SKM-1 (cell line): ENCODE measurements at regions not wholly inside any gene's neighbourhood (a gene's known extent, or its start where the extent isn't known, plus 50 kb on each side); places are given as distances from the start of the nearest gene placed in this dataset.

ENCODE experiments used
- DNase-seq: peaks from one replicate; lab custom pipeline; 2025; ENCODE audit not compliant: unreplicated experiment; lab: John Stamatoyannopoulos, UW

DNA sequence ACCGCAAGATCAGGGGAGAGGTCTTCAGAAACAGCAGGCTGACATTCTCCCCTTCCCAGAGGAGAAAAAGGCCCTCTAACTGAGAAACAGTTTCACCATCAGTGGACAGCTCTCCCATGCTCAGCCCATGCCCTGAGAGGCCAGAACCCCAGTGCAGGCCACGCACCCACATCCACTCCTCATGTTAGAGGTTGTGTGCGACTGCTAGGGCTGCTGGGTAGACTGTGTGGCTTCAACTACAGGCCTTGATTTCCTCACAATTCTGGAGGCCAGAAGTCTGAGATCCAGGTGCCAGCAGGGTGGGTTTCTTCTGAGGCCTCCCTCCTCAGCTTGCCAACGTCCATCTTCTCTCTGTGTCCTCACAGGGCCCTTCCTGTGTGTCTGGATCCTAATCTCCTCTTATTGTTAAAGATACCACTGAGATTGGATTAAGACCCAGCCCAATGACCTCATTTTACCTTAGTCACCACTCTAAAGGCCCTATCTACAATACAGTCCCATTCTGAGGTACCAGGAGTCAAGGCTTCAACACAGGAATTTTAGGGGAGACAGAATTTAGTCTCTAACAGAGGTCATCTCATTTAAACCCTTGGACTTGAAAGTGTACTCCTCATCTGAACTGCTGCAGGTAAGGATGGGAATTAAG is 67.7 kb upstream of the CD93 start:
- DNase-seq, result no peak

- no peak for DNase-seq
Measured at GRCh38 chr20:23152902-23153301, 66.8 kb upstream of the CD93 start.

- no peak for DNase-seq
Measured at GRCh38 chr20:23152308-23152892, 66.3 kb upstream of the CD93 start.

- DNase-seq, result no peak
Measured at GRCh38 chr20:23151885-23152284, 65.8 kb upstream of the CD93 start.

- DNase-seq, result no peak
Measured at GRCh38 chr20:23151008-23151703, 65.0 kb upstream of the CD93 start.

- no peak for DNase-seq
Measured at GRCh38 chr20:23150304-23151007, 64.3 kb upstream of the CD93 start.

GRCh38 chr20:23149623-23150279 is 63.6 kb upstream of the CD93 start:
- DNase-seq, result no peak

DNA sequence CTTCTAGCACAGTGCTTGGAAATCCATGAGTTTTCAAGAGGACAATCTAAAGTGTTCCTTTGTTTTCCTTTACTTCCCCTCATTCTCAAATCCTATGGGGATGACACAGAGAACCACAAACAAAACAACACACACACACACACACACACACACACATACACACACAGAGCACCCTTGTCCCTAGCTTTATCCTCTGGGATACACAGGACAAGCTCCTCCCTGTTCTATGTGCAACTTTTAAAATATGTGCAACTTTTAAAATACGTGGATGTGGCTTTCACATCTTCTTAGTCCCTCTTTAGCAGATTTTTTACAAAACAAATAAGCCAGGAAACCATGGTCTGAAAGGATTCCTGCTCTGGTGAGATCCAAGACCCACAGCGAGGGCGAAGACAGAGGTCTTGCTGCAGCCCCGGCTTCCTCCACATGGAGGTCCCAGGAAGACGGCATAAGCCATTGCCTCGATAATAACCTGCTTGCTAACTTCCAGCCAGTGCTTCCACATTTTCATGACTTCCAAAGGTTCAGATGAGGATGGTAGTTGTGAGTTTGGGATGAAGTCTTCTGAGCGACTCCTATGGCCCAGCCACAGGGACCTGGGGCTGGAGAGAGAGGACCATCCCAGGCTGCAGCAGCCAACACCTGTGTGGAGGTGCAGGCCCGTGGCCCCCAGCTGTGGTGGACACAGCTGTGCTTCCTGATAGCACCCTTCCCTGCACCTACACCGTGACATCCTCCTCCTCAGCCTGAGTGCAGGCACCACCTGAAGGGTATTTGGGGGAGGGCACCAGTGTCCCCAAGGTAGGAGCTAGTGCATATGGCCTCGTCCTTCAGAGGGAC is 62.8 kb upstream of the CD93 start:
- DNase-seq, result no peak

GRCh38 chr20:23147964-23148730 is 62.0 kb upstream of the CD93 start:
- peak; percentile 49 for DNase-seq

- DNase-seq, result no peak
Measured at GRCh38 chr20:23147647-23147963, 61.5 kb upstream of the CD93 start.

- no peak for DNase-seq
Measured at GRCh38 chr20:23146857-23147637, 60.9 kb upstream of the CD93 start.

GRCh38 chr20:23146181-23146580 is 60.1 kb upstream of the CD93 start:
- DNase-seq, result no peak

DNA sequence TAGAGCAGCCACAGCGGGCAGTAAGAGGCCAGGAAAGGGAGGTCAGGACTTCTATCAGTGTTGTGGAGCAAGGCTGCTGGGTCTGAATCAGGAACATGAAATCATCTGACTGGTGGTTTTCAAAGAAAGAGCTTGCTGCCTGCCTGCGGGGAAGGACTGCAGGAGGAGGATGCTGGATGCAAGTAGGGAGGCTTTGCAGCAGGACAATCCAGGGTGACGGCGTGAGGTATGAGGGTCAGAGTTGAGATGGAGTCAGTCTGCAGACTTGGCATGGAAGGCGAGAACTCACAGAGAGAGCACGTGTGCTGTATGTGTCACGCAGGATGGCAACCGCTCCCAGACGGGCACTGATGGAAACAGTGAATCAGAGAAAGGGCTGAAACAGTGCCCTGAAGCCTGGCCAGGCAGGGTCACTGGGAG is 59.2 kb upstream of the CD93 start:
- DNase-seq, result no peak

DNA sequence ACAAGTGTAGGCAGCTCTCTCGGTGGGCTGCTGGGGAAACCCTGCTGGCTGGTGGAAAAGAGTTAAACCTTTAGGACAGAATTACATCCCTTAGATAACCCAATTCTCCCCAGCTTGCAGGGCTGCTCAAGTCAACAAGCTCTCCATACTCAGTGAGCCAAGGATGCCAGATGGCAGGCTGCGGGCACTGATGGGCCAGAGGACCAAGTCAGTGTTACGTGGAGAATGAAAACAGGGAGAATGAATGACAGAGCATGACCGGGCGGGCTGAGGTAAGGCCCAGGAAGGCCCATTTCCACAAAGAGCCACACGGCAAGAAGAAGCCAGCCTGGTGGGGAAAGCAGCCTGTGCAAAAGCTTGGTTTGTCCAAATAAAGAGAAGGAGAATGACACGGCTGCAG is 58.7 kb upstream of the CD93 start:
- no peak for DNase-seq

DNA sequence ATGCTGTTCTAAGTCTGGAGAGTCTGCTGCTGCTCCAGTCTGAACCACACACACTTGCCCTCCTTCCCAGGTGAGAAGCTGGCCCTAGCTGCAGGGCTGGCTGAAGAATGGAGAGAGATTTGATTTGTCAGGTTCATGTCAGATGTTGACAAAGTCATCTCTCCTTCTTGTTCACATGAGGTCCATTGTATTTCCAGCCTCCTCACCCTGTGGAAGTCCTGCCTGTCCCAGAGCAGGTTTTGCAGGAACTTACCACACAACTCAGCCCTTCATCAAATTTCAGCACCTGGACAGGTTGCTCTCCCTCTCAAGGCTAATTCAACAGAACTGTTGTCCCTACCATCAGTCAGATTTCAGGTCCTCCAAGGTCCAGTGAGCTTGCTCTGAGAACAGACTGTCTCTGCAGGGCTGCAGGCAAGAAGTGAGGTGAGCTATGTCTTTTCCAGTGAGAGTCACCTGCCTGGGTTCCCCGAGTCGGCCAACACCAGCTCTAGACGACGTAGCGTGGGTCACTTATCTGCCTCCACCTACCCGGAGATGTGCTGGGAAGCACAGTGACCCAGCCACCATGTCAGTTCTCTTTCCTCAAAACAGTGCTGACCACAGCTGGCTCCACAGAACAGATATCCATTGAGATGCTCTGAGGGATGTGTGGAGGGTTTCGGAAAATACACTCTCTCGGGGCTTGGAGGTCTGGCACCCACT is 58.0 kb upstream of the CD93 start:
- DNase-seq, result no peak

DNA sequence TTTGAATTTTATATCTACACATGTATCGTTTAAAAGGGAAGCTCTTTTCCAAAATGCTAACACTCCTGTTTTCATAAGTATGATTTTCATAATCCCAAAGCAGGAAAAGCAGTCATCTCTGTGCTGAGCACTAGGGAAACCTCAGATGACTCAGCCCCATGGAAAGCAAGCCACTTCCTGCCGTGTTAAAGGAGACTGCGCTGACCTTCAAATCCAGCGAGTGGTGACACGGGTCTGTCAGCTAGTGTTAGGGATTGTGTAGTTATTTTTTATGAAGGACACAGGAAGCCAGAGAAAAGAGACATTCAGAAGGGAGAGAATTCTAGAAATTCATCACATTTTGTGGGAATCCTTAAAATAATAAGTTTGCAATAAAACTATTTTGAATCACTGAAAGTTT is 57.0 kb upstream of the CD93 start:
- peak; percentile 65 for DNase-seq

DNA sequence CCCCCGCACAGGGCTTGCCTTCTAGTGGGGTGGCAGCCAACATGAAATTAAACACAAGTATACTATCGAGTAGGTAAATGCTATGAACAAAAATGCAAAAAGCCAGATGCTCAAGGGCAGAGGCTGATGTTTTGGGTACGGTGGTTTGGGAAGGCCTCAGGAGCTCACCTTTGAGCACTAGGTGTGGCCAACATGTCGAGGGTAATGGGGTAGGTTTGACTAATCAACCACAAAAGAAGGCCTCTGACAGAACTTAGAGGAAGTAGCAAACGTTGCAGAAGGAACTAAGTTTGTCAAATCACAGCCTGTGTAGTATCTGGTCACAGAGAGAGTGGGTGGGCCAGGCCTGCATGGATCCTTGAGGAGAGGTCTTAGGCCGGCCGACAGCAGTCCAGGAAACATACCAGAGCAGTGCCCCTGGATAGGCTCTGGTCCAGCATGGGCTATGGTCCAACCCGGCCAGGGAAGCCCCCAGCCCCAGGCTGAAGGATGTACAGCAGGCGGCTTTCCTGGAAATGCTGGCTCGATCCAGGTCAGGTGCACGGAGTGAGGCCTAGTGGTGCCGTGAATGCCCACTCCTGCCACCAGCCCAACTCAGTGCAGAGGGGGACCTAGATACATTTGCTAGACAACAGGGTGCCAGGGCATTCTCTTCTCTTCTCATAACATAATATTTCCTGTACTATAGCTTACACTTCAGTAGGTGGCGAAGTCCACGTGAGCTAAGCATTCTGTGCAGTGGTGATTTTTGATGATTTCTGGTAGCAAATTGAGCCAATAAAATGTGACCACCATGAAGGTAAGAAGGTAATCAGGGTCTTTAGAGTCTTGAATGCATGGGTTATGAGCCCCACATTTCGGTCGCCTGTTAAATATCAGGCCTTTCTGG is 56.3 kb upstream of the CD93 start:
- DNase-seq, result peak; percentile 65
